ENCODE measurements at regions not wholly inside any gene's neighbourhood (a gene's known extent, or its start where the extent isn't known, plus 50 kb on each side); places are given as distances from the start of the nearest gene placed in this dataset.

GRCh38 chr12:125353871-125354270, 288.6 kb downstream of the AACS start:
- no peak for DNase-seq
- ChIA-PET CTCF (no interaction called here), POLR2A (no interaction called here)
- WGBS (ENCODE audit: insufficient coverage), result no CpG with 5 or more reads among the region's 2 CpGs
- H3K4me1 ChIP-seq (ENCODE audit: control extremely low read depth in 1 of 4, control insufficient read depth in 4 of 4, insufficient read depth in 4 of 4, low read length in 3 of 4), result no peaks in the 10 kb centered on the region
- H3K4me3 ChIP-seq (ENCODE audit: control insufficient read depth in 1 of 7, extremely low read depth in 1 of 7, insufficient read depth in 4 of 7, low read depth in 2 of 7, low read length in 6 of 7), result no peak overlapping the region
- peaks cover 0 to 1% (median 0%) of the 10 kb centered on the region in 5 experiments for H3K27me3 ChIP-seq (replicated peaks in 2 of 5; ENCODE audit: control insufficient read depth in 4 of 5, insufficient read depth in 5 of 5, low read length in 4 of 5)
- H3K36me3 ChIP-seq (ENCODE audit: control insufficient read depth in 4 of 4, insufficient read depth in 4 of 4, low read length in 3 of 4), result no peaks in the 10 kb centered on the region
- peaks cover 0 to 7% (median 2%) of the 10 kb centered on the region in 5 experiments for H3K9me3 ChIP-seq (ENCODE audit: control extremely low read depth in 1 of 5, control insufficient read depth in 4 of 5, insufficient read depth in 2 of 5, low read depth in 1 of 5, low read length in 4 of 5)
- no peak overlapping the region for H3K27ac ChIP-seq (ENCODE audit: insufficient read depth in 1 of 2, low read depth in 1 of 2, low read length in 2 of 2, poor library complexity in 1 of 2, severe bottlenecking in 2 of 2)

DNA sequence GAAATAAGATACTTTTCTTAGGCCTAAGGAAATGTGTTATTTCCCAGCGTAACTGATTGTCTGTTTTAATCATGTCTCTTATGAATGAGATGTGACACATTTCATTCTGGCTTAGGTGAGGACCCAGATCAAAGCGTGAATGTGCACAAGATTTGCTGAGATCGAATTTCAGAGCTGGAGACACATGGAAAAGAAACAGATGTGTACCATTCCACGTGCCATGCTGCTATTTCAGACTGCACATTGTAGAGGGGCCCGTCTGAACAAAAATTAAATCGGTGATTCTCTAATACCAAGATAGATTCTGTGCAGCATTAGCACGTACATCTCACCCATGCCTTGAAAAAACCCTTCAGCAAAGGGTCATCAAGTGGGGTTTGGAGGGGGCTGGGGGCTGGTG, 290.4 kb downstream of the AACS start:
- H3K4me3 ChIP-seq (ENCODE audit: control insufficient read depth in 1 of 7, extremely low read depth in 1 of 7, insufficient read depth in 4 of 7, low read depth in 2 of 7, low read length in 6 of 7), result no peak overlapping the region
- H3K4me1 ChIP-seq (ENCODE audit: control extremely low read depth in 1 of 4, control insufficient read depth in 4 of 4, insufficient read depth in 4 of 4, low read length in 3 of 4), result no peaks in the 10 kb centered on the region
- H3K27me3 ChIP-seq (replicated peaks in 2 of 5; ENCODE audit: control insufficient read depth in 4 of 5, insufficient read depth in 5 of 5, low read length in 4 of 5), result peaks cover 0 to 3% (median 0%) of the 10 kb centered on the region in 5 experiments
- no peaks in the 10 kb centered on the region for H3K36me3 ChIP-seq (ENCODE audit: control insufficient read depth in 4 of 4, insufficient read depth in 4 of 4, low read length in 3 of 4)
- H3K27ac ChIP-seq (ENCODE audit: insufficient read depth in 1 of 2, low read depth in 1 of 2, low read length in 2 of 2, poor library complexity in 1 of 2, severe bottlenecking in 2 of 2), result no peak overlapping the region
- H3K9me3 ChIP-seq (ENCODE audit: control extremely low read depth in 1 of 5, control insufficient read depth in 4 of 5, insufficient read depth in 2 of 5, low read depth in 1 of 5, low read length in 4 of 5), result peaks cover 0 to 7% (median 2%) of the 10 kb centered on the region in 5 experiments
- WGBS (ENCODE audit: insufficient coverage), result 86% methylated on average over 5 of the region's 7 CpGs
- ChIA-PET CTCF (no interaction called here), POLR2A (no interaction called here)
- no peak for DNase-seq

DNA sequence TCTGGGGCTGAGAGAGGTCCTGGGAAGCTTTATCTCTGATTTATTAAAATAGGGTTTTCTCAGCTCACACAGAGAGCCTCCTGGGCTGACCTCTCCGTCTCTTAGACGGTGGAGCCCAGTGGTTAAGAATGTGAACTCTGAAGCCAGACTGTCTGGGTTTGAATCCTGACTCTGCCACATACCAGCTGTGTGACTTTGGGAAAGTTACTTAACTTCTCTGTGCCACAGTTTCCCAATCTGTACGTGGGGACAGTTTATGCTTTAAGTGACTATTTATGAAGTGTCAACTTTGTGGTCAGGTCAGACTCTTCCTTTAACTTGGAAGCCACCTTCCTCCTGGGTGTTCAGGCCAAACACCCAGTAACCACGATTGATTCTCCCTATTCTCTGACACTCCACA, 290.9 kb downstream of the AACS start:
- CTCF ChIA-PET, result no interaction called here
- WGBS (ENCODE audit: insufficient coverage), result 90% methylated on average over 4 of the region's 4 CpGs
- POLR2A ChIA-PET, result no interaction called here

GRCh38 chr12:125357561-125357960, 292.3 kb downstream of the AACS start:
- ChIA-PET CTCF (no interaction called here), POLR2A (no interaction called here)
- Histone ChIP-seq H3K4me3 (ENCODE audit: control insufficient read depth in 1 of 7, extremely low read depth in 1 of 7, insufficient read depth in 4 of 7, low read depth in 2 of 7, low read length in 6 of 7) (no peak overlapping the region), H3K4me1 (ENCODE audit: control extremely low read depth in 1 of 4, control insufficient read depth in 4 of 4, insufficient read depth in 4 of 4, low read length in 3 of 4) (no peaks in the 10 kb centered on the region), H3K9me3 (ENCODE audit: control extremely low read depth in 1 of 5, control insufficient read depth in 4 of 5, insufficient read depth in 2 of 5, low read depth in 1 of 5, low read length in 4 of 5) (peaks cover 0 to 6% (median 2%) of the 10 kb centered on the region in 5 experiments), H3K36me3 (ENCODE audit: control insufficient read depth in 4 of 4, insufficient read depth in 4 of 4, low read length in 3 of 4) (no peaks in the 10 kb centered on the region), H3K27ac (ENCODE audit: insufficient read depth in 1 of 2, low read depth in 1 of 2, low read length in 2 of 2, poor library complexity in 1 of 2, severe bottlenecking in 2 of 2) (no peak overlapping the region), H3K27me3 (replicated peaks in 2 of 5; ENCODE audit: control insufficient read depth in 4 of 5, insufficient read depth in 5 of 5, low read length in 4 of 5) (peaks cover 0 to 12% (median 0%) of the 10 kb centered on the region in 5 experiments)
- no peak for DNase-seq
- 94% methylated on average over 2 of the region's 3 CpGs for WGBS (ENCODE audit: insufficient coverage)

More for the DNA sequence above, 290.9 kb downstream of the AACS start:
- H3K4me1 ChIP-seq (ENCODE audit: control extremely low read depth in 1 of 4, control insufficient read depth in 4 of 4, insufficient read depth in 4 of 4, low read length in 3 of 4), result no peaks in the 10 kb centered on the region
- H3K36me3 ChIP-seq (ENCODE audit: control insufficient read depth in 4 of 4, insufficient read depth in 4 of 4, low read length in 3 of 4), result no peaks in the 10 kb centered on the region
- no peak overlapping the region for H3K27ac ChIP-seq (ENCODE audit: insufficient read depth in 1 of 2, low read depth in 1 of 2, low read length in 2 of 2, poor library complexity in 1 of 2, severe bottlenecking in 2 of 2)
- no peak overlapping the region for H3K4me3 ChIP-seq (ENCODE audit: control insufficient read depth in 1 of 7, extremely low read depth in 1 of 7, insufficient read depth in 4 of 7, low read depth in 2 of 7, low read length in 6 of 7)
- H3K27me3 ChIP-seq (replicated peaks in 2 of 5; ENCODE audit: control insufficient read depth in 4 of 5, insufficient read depth in 5 of 5, low read length in 4 of 5), result peaks cover 0 to 6% (median 0%) of the 10 kb centered on the region in 5 experiments
- no peak for DNase-seq
- H3K9me3 ChIP-seq (ENCODE audit: control extremely low read depth in 1 of 5, control insufficient read depth in 4 of 5, insufficient read depth in 2 of 5, low read depth in 1 of 5, low read length in 4 of 5), result peaks cover 0 to 7% (median 2%) of the 10 kb centered on the region in 5 experiments

DNA sequence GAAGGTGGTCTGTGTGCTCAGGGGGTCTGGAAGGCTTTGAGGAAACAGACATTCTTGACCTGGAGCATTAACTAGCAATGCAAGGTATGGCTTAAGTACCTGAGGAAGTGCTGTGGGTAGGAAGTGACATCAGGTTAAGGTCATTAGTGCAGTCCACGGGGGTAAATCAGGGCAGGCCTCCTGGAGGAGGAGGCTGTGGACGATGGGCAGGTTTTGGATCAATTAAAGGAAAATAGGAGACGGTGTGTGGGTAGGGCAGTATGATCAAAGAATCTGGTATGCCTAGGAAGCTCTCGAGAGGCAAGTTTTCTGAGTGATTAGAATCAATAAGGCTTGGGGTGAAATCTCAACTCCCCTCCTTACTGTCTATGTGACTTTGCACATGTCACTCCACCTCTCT, 295.3 kb downstream of the AACS start:
- POLR2A ChIA-PET, result no interaction called here
- Histone ChIP-seq H3K27ac (ENCODE audit: insufficient read depth in 1 of 2, low read depth in 1 of 2, low read length in 2 of 2, poor library complexity in 1 of 2, severe bottlenecking in 2 of 2) (no peak overlapping the region), H3K4me1 (ENCODE audit: control extremely low read depth in 1 of 4, control insufficient read depth in 4 of 4, insufficient read depth in 4 of 4, low read length in 3 of 4) (no peaks in the 10 kb centered on the region), H3K27me3 (replicated peaks in 2 of 5; ENCODE audit: control insufficient read depth in 4 of 5, insufficient read depth in 5 of 5, low read length in 4 of 5) (peaks cover 0 to 16% (median 0%) of the 10 kb centered on the region in 5 experiments), H3K36me3 (ENCODE audit: control insufficient read depth in 4 of 4, insufficient read depth in 4 of 4, low read length in 3 of 4) (no peaks in the 10 kb centered on the region), H3K9me3 (ENCODE audit: control extremely low read depth in 1 of 5, control insufficient read depth in 4 of 5, insufficient read depth in 2 of 5, low read depth in 1 of 5, low read length in 4 of 5) (no peaks in the 10 kb centered on the region), H3K4me3 (ENCODE audit: control insufficient read depth in 1 of 7, extremely low read depth in 1 of 7, insufficient read depth in 4 of 7, low read depth in 2 of 7, low read length in 6 of 7) (no peak overlapping the region)
- 84% methylated on average over 2 of the region's 4 CpGs for WGBS (ENCODE audit: insufficient coverage)
- CTCF ChIA-PET, result no interaction called here
- DNase-seq, result no peak

- 88% methylated on average over 3 of the region's 4 CpGs for WGBS (ENCODE audit: insufficient coverage)
- ChIA-PET CTCF (no interaction called here), POLR2A (no interaction called here)
- Histone ChIP-seq H3K36me3 (ENCODE audit: control insufficient read depth in 4 of 4, insufficient read depth in 4 of 4, low read length in 3 of 4) (no peaks in the 10 kb centered on the region), H3K4me1 (ENCODE audit: control extremely low read depth in 1 of 4, control insufficient read depth in 4 of 4, insufficient read depth in 4 of 4, low read length in 3 of 4) (no peaks in the 10 kb centered on the region), H3K27me3 (replicated peaks in 2 of 5; ENCODE audit: control insufficient read depth in 4 of 5, insufficient read depth in 5 of 5, low read length in 4 of 5) (peaks cover 0 to 25% (median 0%) of the 10 kb centered on the region in 5 experiments), H3K4me3 (ENCODE audit: control insufficient read depth in 1 of 7, extremely low read depth in 1 of 7, insufficient read depth in 4 of 7, low read depth in 2 of 7, low read length in 6 of 7) (no peak overlapping the region), H3K27ac (ENCODE audit: insufficient read depth in 1 of 2, low read depth in 1 of 2, low read length in 2 of 2, poor library complexity in 1 of 2, severe bottlenecking in 2 of 2) (no peak overlapping the region), H3K9me3 (ENCODE audit: control extremely low read depth in 1 of 5, control insufficient read depth in 4 of 5, insufficient read depth in 2 of 5, low read depth in 1 of 5, low read length in 4 of 5) (no peaks in the 10 kb centered on the region)
- no peak for DNase-seq
These were observed 305.8 kb downstream of the AACS start for GRCh38 chr12:125371033-125371432.

DNA sequence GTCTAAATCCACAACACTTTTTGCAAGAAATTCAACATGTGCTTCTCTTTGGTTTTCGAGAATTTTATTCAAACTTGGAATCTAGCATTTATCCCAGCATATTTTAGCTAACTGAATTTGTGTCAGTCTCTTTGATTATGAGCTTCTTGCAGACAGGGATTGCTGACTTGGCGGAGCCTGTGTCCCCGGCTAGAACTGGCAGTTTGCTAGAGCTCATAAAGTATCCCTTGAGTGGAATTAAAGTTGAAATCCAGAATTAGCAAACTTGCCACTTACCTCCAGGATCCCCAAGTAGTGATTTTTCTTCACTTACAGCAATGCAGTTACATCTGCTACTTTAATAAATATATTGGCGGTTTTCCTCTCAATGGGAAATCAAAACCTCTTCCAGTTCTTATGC, 306.9 kb downstream of the AACS start:
- Histone ChIP-seq H3K9me3 (ENCODE audit: control extremely low read depth in 1 of 5, control insufficient read depth in 4 of 5, insufficient read depth in 2 of 5, low read depth in 1 of 5, low read length in 4 of 5) (no peaks in the 10 kb centered on the region), H3K27me3 (replicated peaks in 2 of 5; ENCODE audit: control insufficient read depth in 4 of 5, insufficient read depth in 5 of 5, low read length in 4 of 5) (peaks cover 0 to 35% (median 3%) of the 10 kb centered on the region in 5 experiments), H3K4me1 (ENCODE audit: control extremely low read depth in 1 of 4, control insufficient read depth in 4 of 4, insufficient read depth in 4 of 4, low read length in 3 of 4) (no peaks in the 10 kb centered on the region), H3K27ac (ENCODE audit: insufficient read depth in 1 of 2, low read depth in 1 of 2, low read length in 2 of 2, poor library complexity in 1 of 2, severe bottlenecking in 2 of 2) (no peak overlapping the region), H3K36me3 (ENCODE audit: control insufficient read depth in 4 of 4, insufficient read depth in 4 of 4, low read length in 3 of 4) (no peaks in the 10 kb centered on the region), H3K4me3 (ENCODE audit: control insufficient read depth in 1 of 7, extremely low read depth in 1 of 7, insufficient read depth in 4 of 7, low read depth in 2 of 7, low read length in 6 of 7) (no peak overlapping the region)
- CTCF ChIA-PET, result no interaction called here
- 98% methylated on average over 4 of the region's 4 CpGs for WGBS (ENCODE audit: insufficient coverage)
- POLR2A ChIA-PET, result no interaction called here
- no peak for DNase-seq

All from common myeloid progenitor, CD34-positive (primary cell).